ENCODE measurements at regions not wholly inside any gene's neighbourhood (a gene's known extent, or its start where the extent isn't known, plus 50 kb on each side); places are given as distances from the start of the nearest gene placed in this dataset.

DNA sequence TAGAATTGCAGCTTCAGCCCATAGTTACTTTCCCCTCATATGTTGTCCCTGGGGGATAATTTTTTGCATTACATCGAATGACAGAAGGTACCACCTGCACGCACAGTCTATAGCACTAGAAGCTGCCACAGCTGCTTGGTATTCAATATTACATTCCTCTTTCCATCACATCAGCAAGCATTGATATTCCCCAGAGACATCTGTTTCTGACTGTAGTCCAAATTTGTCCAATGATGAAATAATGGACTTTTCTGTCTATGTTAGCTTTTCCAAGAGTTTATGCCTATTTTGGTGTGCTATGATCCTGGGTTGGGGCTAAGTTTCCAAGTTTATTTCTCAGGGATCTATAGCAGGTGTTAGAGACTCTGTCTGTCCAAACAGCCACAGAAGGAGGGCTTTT lies 335.4 kb downstream of the LRIG3 start:
- DNase-seq (peak in 1 of 3 donors; percentile 5), ATAC-seq (ENCODE audit: insufficient read depth, low FRiP score) (peak; percentile 27)
- Histone ChIP-seq H3K27me3 (ENCODE audit: control insufficient read depth in 3 of 3, insufficient read depth in 3 of 3, low read length in 2 of 3) (no peaks in the 10 kb centered on the region), H3K4me1 (ENCODE audit: control insufficient read depth in 5 of 5, insufficient read depth in 5 of 5, low read length in 5 of 5) (no peaks in the 10 kb centered on the region), H3K36me3 (ENCODE audit: control insufficient read depth in 4 of 4, insufficient read depth in 4 of 4, low read length in 4 of 4) (no peaks in the 10 kb centered on the region), H3K27ac (ENCODE audit: low read depth in 1 of 2, low read length in 1 of 2) (no peak overlapping the region), H3K9me3 (ENCODE audit: control insufficient read depth in 4 of 4, insufficient read depth in 3 of 4, low read length in 3 of 4) (no peaks in the 10 kb centered on the region), H3K9ac (ENCODE audit: insufficient read depth in 1 of 2, low read length in 2 of 2) (no peak overlapping the region), H3K4me3 (no peak overlapping the region)
- 88% methylated on average over 2 of the region's 2 CpGs for WGBS, 2 donors
- TF ChIP-seq, protein P1, sequence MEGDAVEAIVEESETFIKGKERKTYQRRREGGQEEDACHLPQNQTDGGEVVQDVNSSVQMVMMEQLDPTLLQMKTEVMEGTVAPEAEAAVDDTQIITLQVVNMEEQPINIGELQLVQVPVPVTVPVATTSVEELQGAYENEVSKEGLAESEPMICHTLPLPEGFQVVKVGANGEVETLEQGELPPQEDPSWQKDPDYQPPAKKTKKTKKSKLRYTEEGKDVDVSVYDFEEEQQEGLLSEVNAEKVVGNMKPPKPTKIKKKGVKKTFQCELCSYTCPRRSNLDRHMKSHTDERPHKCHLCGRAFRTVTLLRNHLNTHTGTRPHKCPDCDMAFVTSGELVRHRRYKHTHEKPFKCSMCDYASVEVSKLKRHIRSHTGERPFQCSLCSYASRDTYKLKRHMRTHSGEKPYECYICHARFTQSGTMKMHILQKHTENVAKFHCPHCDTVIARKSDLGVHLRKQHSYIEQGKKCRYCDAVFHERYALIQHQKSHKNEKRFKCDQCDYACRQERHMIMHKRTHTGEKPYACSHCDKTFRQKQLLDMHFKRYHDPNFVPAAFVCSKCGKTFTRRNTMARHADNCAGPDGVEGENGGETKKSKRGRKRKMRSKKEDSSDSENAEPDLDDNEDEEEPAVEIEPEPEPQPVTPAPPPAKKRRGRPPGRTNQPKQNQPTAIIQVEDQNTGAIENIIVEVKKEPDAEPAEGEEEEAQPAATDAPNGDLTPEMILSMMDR (IDR thresholded peaks at IDR 0.05; ENCODE audit: control extremely low read depth, extremely low read depth) = no peak

DNA sequence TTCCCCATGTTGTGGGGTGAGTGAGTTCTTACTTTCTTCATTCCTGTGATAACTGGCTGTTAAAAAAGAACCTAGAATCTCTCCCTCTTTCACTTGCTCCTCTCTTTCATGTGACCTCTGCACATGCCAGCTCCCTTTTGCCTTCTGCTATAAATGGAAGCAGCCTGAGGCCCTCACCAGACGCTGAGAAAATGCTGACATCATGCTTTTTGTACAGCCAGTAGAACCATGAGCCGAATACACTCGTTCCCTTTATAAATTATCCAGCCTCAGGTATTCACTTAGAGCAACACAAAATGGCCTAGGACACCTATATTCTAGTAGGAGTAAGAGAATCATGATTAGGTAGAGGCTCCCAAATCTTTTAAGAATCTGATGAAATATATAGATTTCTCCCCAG lies 333.5 kb downstream of the LRIG3 start:
- no peak overlapping the region for H3K9ac ChIP-seq (ENCODE audit: insufficient read depth in 1 of 2, low read length in 2 of 2)
- ATAC-seq (ENCODE audit: insufficient read depth, low FRiP score) (no peak), DNase-seq (no peak)
- H3K4me3 ChIP-seq = no peak overlapping the region
- no peaks in the 10 kb centered on the region for H3K36me3 ChIP-seq (ENCODE audit: control insufficient read depth in 4 of 4, insufficient read depth in 4 of 4, low read length in 4 of 4)
- TF ChIP-seq, protein P1 (IDR thresholded peaks at IDR 0.05; ENCODE audit: control extremely low read depth, extremely low read depth) = no peak
- 55 to 75% methylated on average over 3 of the region's 3 CpGs for WGBS, 2 donors
- no peaks in the 10 kb centered on the region for H3K9me3 ChIP-seq (ENCODE audit: control insufficient read depth in 4 of 4, insufficient read depth in 3 of 4, low read length in 3 of 4)
- no peaks in the 10 kb centered on the region for H3K27me3 ChIP-seq (ENCODE audit: control insufficient read depth in 3 of 3, insufficient read depth in 3 of 3, low read length in 2 of 3)
- no peaks in the 10 kb centered on the region for H3K4me1 ChIP-seq (ENCODE audit: control insufficient read depth in 5 of 5, insufficient read depth in 5 of 5, low read length in 5 of 5)
- no peak overlapping the region for H3K27ac ChIP-seq (ENCODE audit: low read depth in 1 of 2, low read length in 1 of 2)

DNA sequence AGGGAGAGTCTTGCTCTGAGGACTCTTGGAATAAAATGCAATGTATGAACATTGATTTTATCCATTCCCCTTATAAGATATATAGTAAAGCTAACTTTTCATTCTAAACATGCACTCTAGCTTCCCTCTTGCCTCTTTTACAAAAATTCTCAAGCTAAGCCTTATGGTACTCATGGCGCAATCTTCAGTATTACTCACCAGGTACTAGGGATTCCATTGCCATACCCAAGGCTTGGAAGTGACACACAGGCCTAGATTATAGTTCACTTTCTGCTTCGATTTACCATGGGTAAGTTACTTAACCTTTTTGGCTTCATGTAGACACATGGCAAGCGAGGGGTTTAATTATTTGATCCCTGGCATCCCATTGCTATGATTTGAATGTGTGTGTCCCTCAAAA lies 331.5 kb downstream of the LRIG3 start:
- 60 to 83% methylated on average over 3 of the region's 3 CpGs for WGBS, 2 donors
- TF ChIP-seq, protein P1 (IDR thresholded peaks at IDR 0.05; ENCODE audit: control extremely low read depth, extremely low read depth) = no peak

DNA sequence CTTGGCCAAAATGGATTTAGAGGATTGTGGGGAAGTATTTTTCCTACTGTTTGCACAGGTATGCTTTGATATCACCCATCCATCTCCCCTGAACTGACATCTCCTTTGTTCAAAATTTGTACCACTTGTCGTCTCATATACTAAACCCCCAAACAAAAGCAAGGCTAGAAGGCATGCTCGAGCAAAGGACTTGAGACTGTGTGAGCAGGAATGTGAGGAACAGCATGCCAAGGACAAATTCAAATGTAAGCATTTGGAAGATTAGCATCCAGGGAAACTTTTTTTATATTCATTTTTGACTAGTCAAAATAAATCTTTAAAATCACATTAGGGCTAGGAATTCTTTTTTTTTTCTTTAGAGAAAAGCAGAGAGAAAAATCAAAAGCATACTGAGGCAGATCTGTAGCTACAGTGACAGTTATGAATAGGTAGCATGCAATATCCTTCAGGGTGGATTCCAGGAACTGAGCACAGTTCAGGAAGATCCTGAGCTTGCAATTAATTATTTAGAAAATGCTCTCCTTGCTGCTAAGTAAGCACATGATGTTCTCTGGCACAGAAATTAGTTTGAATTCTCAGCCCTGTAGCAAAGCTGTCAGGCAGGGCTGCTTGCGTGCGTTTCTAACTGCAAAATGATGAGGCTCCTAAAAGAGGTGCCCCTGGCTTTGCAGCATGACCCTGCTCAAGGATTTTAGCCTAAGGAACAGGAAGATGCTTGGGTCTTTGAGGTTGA lies 327.7 kb downstream of the LRIG3 start:
- Histone ChIP-seq H3K27me3 (ENCODE audit: control insufficient read depth in 3 of 3, insufficient read depth in 3 of 3, low read length in 2 of 3) (no peaks in the 10 kb centered on the region), H3K9ac (ENCODE audit: insufficient read depth in 1 of 2, low read length in 2 of 2) (no peak overlapping the region), H3K4me1 (ENCODE audit: control insufficient read depth in 5 of 5, insufficient read depth in 5 of 5, low read length in 5 of 5) (no peaks in the 10 kb centered on the region), H3K36me3 (ENCODE audit: control insufficient read depth in 4 of 4, insufficient read depth in 4 of 4, low read length in 4 of 4) (no peaks in the 10 kb centered on the region), H3K9me3 (ENCODE audit: control insufficient read depth in 4 of 4, insufficient read depth in 3 of 4, low read length in 3 of 4) (no peaks in the 10 kb centered on the region), H3K4me3 (no peak overlapping the region), H3K27ac (ENCODE audit: low read depth in 1 of 2, low read length in 1 of 2) (no peak overlapping the region)
- 61 to 67% methylated on average over 4 of the region's 4 CpGs for WGBS, 2 donors
- ATAC-seq (ENCODE audit: insufficient read depth, low FRiP score) = no peak
- TF ChIP-seq, protein P1 (IDR thresholded peaks at IDR 0.05; ENCODE audit: control extremely low read depth, extremely low read depth) = no peak
- no peak for DNase-seq

More for the DNA sequence above, 331.5 kb downstream of the LRIG3 start:
- Histone ChIP-seq H3K27ac (ENCODE audit: low read depth in 1 of 2, low read length in 1 of 2) (no peak overlapping the region), H3K4me3 (no peak overlapping the region), H3K9me3 (ENCODE audit: control insufficient read depth in 4 of 4, insufficient read depth in 3 of 4, low read length in 3 of 4) (no peaks in the 10 kb centered on the region), H3K27me3 (ENCODE audit: control insufficient read depth in 3 of 3, insufficient read depth in 3 of 3, low read length in 2 of 3) (no peaks in the 10 kb centered on the region), H3K36me3 (ENCODE audit: control insufficient read depth in 4 of 4, insufficient read depth in 4 of 4, low read length in 4 of 4) (no peaks in the 10 kb centered on the region), H3K9ac (ENCODE audit: insufficient read depth in 1 of 2, low read length in 2 of 2) (no peak overlapping the region), H3K4me1 (ENCODE audit: control insufficient read depth in 5 of 5, insufficient read depth in 5 of 5, low read length in 5 of 5) (no peaks in the 10 kb centered on the region)
- no peak for ATAC-seq (ENCODE audit: insufficient read depth, low FRiP score)
- DNase-seq = no peak

All from lung (tissue), 11 donors.